ENCODE measurements at regions not wholly inside any gene's neighbourhood (a gene's known extent, or its start where the extent isn't known, plus 50 kb on each side); places are given as distances from the start of the nearest gene placed in this dataset.

GRCh38 chr17:49910858-49911204, 58.2 kb upstream of the DLX4 start:
- TF ChIP-seq CTCF (IDR thresholded peaks at IDR 0.05; ENCODE audit: insufficient read depth, low read length, severe bottlenecking) = no peak
- no peaks in the 10 kb centered on the region for H3K36me3 ChIP-seq (ENCODE audit: control insufficient read depth, insufficient read depth, low read length)
- H3K4me3 ChIP-seq (ENCODE audit: low read depth, low read length) = no peak overlapping the region
- H3K27me3 ChIP-seq (ENCODE audit: control insufficient read depth, insufficient read depth, low read length) = peaks cover 16% of the 10 kb centered on the region
- FAIRE-seq (no peak), DNase-seq (ENCODE audit: low read depth) (no peak)

- TF ChIP-seq CTCF (IDR thresholded peaks at IDR 0.05; ENCODE audit: insufficient read depth, low read length, severe bottlenecking) = no peak
- peaks cover 23% of the 10 kb centered on the region for H3K27me3 ChIP-seq (ENCODE audit: control insufficient read depth, insufficient read depth, low read length)
- FAIRE-seq = no peak
- H3K4me3 ChIP-seq (ENCODE audit: low read depth, low read length) = no peak overlapping the region
- DNase-seq (ENCODE audit: low read depth) = no peak
- no peaks in the 10 kb centered on the region for H3K36me3 ChIP-seq (ENCODE audit: control insufficient read depth, insufficient read depth, low read length)
These were observed 57.3 kb upstream of the DLX4 start for GRCh38 chr17:49911719-49912118.

GRCh38 chr17:49913226-49914095, 55.5 kb upstream of the DLX4 start:
- H3K27me3 ChIP-seq (ENCODE audit: control insufficient read depth, insufficient read depth, low read length) = peaks cover 24% of the 10 kb centered on the region
- no peak for TF ChIP-seq CTCF (IDR thresholded peaks at IDR 0.05; ENCODE audit: insufficient read depth, low read length, severe bottlenecking)

GRCh38 chr17:49914096-49914490, 54.9 kb upstream of the DLX4 start:
- DNase-seq (ENCODE audit: low read depth) = no peak
- peak; percentile 77 for FAIRE-seq
- Histone ChIP-seq H3K4me3 (ENCODE audit: low read depth, low read length) (no peak overlapping the region), H3K36me3 (ENCODE audit: control insufficient read depth, insufficient read depth, low read length) (no peaks in the 10 kb centered on the region), H3K27me3 (ENCODE audit: control insufficient read depth, insufficient read depth, low read length) (peaks cover 24% of the 10 kb centered on the region)
- TF ChIP-seq CTCF (IDR thresholded peaks at IDR 0.05; ENCODE audit: insufficient read depth, low read length, severe bottlenecking) = no peak

More at GRCh38 chr17:49913226-49914095, 55.5 kb upstream of the DLX4 start:
- peak; percentile 40 for DNase-seq (ENCODE audit: low read depth)
- no peaks in the 10 kb centered on the region for H3K36me3 ChIP-seq (ENCODE audit: control insufficient read depth, insufficient read depth, low read length)
- H3K4me3 ChIP-seq (ENCODE audit: low read depth, low read length) = no peak overlapping the region
- peak; percentile 80 for FAIRE-seq

- Histone ChIP-seq H3K4me3 (ENCODE audit: low read depth, low read length) (no peak overlapping the region), H3K27me3 (ENCODE audit: control insufficient read depth, insufficient read depth, low read length) (peaks cover 19% of the 10 kb centered on the region), H3K36me3 (ENCODE audit: control insufficient read depth, insufficient read depth, low read length) (no peaks in the 10 kb centered on the region)
- DNase-seq (ENCODE audit: low read depth) (no peak), FAIRE-seq (peak; percentile 40)
- TF ChIP-seq CTCF (IDR thresholded peaks at IDR 0.05; ENCODE audit: insufficient read depth, low read length, severe bottlenecking) = no peak
These were observed 54.3 kb upstream of the DLX4 start for GRCh38 chr17:49914664-49915063.

- FAIRE-seq = no peak
These were observed 53.7 kb upstream of the DLX4 start for GRCh38 chr17:49915260-49915659.

More at GRCh38 chr17:49915260-49915659, 53.7 kb upstream of the DLX4 start:
- no peak for DNase-seq (ENCODE audit: low read depth)
- TF ChIP-seq CTCF (IDR thresholded peaks at IDR 0.05; ENCODE audit: insufficient read depth, low read length, severe bottlenecking) = no peak
- Histone ChIP-seq H3K27me3 (ENCODE audit: control insufficient read depth, insufficient read depth, low read length) (peaks cover 16% of the 10 kb centered on the region), H3K36me3 (ENCODE audit: control insufficient read depth, insufficient read depth, low read length) (no peaks in the 10 kb centered on the region), H3K4me3 (ENCODE audit: low read depth, low read length) (no peak overlapping the region)
